BE2C (cell line): ENCODE measurements at regions not wholly inside any gene's neighbourhood (a gene's known extent, or its start where the extent isn't known, plus 50 kb on each side); places are given as distances from the start of the nearest gene placed in this dataset.

Experiments used
- DNase-seq: peaks from one replicate; pipeline ENCODE4 v3.0.0-alpha.2; 2020
- H3K27me3 ChIP-seq: fragments of 250-450 bp; sonication (Bioruptor Pico); 2 replicates; pipeline ENCODE4 v1.5.1; 2020; ENCODE audit warnings: mild to moderate bottlenecking
- H3K36me3 ChIP-seq: fragments of 250-450 bp; sonication (Bioruptor Pico); 2 replicates; pipeline ENCODE4 v1.5.1; 2020; ENCODE audit warnings: mild to moderate bottlenecking
- H3K4me1 ChIP-seq: fragments of 250-450 bp; sonication (Bioruptor Pico); 2 replicates; pipeline ENCODE4 v1.5.1; 2020
- H3K4me3 ChIP-seq: 2 replicates; pipeline ENCODE4 v1.5.1; 2011; ENCODE audit warnings: low read depth, low read length
- H3K9me3 ChIP-seq: fragments of 250-450 bp; sonication (Bioruptor Pico); 2 replicates; pipeline ENCODE4 v1.5.1; 2020
- TF ChIP-seq, protein P1 (sequence below): IDR thresholded peaks from 2 replicates; pipeline ENCODE4 v1.5.1; 2012; ENCODE audit warnings: mild to moderate bottlenecking, low read depth, low read length

DNA sequence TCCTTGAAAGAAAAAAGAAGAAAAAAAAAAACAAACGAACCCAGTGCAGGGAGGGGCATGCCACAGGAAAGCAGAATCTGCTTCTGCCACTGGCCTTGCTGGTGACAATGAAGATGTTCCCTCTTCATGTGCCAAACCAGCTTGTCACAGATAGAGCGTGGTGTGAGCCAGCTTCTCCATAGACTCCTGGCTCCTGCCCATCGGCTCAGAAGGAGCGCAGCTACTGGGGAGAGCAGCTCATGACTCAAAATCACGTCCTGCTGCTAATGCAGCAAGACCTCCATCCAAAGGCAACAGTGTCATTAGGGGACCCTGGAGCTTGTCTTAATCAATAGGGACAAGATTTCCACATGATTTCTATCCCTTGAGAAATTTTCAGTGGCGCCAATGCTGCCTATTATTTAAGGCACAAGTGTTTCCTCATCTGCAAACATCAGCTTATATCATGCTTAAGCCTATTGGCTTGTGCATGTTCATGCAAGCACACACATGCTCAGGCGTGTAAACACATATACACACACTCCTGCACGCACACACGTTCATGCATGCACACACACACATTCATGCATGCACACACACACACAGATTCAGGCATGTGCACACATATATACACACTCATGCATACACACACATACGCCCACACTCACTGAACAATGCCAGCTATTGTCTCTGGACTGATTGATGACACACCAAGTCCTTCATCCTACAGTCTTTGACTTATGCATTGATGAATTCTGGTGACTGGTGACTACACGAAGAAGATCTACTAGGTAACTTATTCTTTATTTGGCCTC is 682.0 kb upstream of the ID2 start:
- Histone ChIP-seq H3K9me3 (no peaks in the 10 kb centered on the region), H3K4me1 (peaks cover 11% of the 10 kb centered on the region), H3K4me3 (no peak overlapping the region), H3K36me3 (no peaks in the 10 kb centered on the region), H3K27me3 (no peaks in the 10 kb centered on the region)
- TF ChIP-seq, protein P1, sequence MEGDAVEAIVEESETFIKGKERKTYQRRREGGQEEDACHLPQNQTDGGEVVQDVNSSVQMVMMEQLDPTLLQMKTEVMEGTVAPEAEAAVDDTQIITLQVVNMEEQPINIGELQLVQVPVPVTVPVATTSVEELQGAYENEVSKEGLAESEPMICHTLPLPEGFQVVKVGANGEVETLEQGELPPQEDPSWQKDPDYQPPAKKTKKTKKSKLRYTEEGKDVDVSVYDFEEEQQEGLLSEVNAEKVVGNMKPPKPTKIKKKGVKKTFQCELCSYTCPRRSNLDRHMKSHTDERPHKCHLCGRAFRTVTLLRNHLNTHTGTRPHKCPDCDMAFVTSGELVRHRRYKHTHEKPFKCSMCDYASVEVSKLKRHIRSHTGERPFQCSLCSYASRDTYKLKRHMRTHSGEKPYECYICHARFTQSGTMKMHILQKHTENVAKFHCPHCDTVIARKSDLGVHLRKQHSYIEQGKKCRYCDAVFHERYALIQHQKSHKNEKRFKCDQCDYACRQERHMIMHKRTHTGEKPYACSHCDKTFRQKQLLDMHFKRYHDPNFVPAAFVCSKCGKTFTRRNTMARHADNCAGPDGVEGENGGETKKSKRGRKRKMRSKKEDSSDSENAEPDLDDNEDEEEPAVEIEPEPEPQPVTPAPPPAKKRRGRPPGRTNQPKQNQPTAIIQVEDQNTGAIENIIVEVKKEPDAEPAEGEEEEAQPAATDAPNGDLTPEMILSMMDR = no peak
- no peak for DNase-seq

DNA sequence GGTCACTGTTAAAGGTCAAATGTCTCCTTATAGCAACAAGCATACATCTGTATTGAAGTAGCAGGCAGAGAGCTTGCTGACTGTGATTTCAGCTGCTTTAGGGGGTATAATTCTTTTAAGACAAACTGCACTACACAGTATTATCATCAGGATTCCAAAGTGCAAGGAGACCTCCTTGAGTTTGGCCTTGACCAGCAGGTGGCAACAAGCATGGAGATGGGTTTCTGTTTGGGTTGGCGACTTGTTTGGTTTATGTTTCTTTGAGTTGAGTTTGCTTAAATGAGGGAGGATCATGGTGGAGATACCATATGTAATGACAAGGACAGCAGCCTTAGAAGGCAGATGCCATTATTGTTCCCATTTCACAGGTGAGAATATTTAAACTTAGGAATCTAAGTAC is 681.0 kb upstream of the ID2 start:
- no peaks in the 10 kb centered on the region for H3K27me3 ChIP-seq
- H3K4me3 ChIP-seq = no peak overlapping the region
- H3K4me1 ChIP-seq = peaks cover under 1% of the 10 kb centered on the region; the same call in 1 of the 2 replicates
- TF ChIP-seq, protein P1 = peak; percentile 43
- no peaks in the 10 kb centered on the region for H3K9me3 ChIP-seq
- no peak for DNase-seq
- H3K36me3 ChIP-seq = no peaks in the 10 kb centered on the region

DNA sequence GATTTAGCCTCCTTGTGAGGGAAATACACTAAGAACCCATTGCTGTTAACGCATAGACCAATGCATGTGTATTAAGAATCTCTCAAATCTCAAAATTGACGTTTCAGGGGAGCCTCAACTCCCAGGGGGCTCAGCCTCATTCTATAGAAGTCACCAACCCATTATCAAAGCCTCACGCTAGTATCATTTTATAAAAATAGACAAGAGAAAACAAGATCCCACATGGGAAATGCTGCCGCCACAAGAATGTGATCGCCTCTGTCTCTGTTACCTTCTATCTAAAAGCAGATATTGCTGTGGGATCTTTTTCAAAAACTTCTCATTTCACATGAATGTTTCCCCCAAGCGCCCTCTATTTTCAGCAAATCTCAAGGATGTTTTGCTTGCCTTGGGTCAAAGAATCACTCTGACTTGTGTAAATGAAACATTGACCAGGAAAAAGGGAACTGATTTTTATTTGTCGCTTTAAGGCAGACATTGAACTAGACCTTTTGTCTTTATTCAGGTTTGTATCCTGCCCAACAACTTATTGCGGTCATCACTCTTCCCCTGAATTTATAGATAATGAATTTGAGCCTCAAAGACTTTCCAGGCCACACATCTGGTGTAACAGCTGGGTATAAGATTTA is 679.0 kb upstream of the ID2 start:
- Histone ChIP-seq H3K4me1 (no peaks in the 10 kb centered on the region), H3K27me3 (no peaks in the 10 kb centered on the region), H3K9me3 (no peaks in the 10 kb centered on the region), H3K36me3 (no peaks in the 10 kb centered on the region), H3K4me3 (no peak overlapping the region)
- TF ChIP-seq, protein P1 = no peak
- DNase-seq = no peak

DNA sequence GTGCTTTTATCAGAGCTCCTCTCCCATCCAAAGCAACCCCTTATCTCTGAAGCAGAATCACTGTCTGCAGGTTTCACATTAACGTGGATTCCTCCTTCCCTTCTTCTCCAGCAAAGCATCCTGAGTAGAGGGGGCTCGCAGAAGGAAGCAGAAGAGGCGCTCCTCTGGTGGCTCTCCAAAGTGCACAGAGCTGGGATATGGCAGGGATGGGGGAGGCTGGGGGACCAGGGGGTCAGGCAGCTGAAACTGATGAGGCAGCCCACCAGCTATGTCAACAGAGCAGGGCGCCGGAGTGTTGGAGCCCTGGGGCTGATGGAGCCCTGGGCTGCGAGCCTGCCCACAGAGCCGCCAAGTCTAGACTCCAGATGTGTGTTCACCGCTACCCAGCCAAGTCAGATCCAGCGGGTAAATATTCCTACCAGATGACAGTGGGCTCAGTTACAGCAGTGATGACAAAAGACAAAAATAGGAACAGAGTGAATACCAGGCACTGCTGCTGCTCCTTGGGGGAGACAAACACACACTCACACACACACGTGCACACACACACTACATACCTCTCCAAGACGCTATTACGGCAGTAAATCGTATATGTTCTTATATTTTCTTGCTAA is 678.3 kb upstream of the ID2 start:
- Histone ChIP-seq H3K36me3 (no peaks in the 10 kb centered on the region), H3K4me3 (peak overlapping the region; percentile 11), H3K9me3 (no peaks in the 10 kb centered on the region), H3K27me3 (no peaks in the 10 kb centered on the region), H3K4me1 (no peaks in the 10 kb centered on the region)
- TF ChIP-seq, protein P1 = no peak
- peak; percentile 85 for DNase-seq

DNA sequence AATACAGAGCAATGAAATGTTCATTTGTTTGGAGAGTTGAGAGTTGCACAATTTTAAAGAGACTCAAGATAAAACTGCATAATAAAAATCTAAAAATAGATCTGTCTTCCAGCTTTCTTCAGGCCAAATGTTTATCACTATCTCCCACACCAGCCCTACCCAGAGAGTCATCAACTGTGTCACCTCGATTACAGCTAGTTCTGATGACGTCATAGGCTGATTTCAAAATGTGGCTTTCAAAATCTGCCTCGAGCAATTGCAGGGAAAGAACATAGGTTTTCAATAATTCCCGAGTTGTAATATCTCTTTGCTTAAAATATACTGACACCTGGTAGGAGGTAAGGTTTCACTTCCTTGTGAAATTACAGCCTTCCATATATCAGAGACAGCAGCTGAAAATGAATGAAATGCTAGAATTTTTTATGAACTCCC is 677.6 kb upstream of the ID2 start:
- no peak for DNase-seq
- TF ChIP-seq, protein P1 = no peak
- no peaks in the 10 kb centered on the region for H3K9me3 ChIP-seq
- H3K36me3 ChIP-seq = no peaks in the 10 kb centered on the region
- H3K4me3 ChIP-seq = peak overlapping the region; percentile 11
- H3K27me3 ChIP-seq = no peaks in the 10 kb centered on the region
- H3K4me1 ChIP-seq = 0 out of 2 replicates have a peak, but pooled peaks cover 4% of the 10 kb centered on the region

DNA sequence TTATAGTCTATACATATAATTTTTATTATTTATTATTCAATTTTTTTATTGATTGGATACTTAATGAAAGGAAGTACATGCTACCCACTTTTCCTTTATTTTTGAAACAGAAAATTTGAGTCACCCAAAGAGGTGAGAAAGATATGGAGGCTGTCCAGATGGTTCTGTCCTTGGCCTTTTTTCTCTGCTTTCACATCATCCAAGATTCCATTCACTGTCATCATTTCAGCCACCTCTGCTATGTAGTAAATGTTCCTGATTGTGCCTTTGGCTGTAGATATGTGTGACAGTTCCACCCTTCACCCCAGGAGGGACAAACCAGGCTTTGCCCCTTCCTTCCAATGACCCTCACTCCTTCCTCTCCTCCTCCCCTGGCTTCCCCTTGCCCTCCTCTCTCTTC is 675.7 kb upstream of the ID2 start:
- 0 out of 2 replicates have a peak, but pooled peaks cover 4% of the 10 kb centered on the region for H3K4me1 ChIP-seq
- H3K36me3 ChIP-seq = no peaks in the 10 kb centered on the region
- H3K27me3 ChIP-seq = no peaks in the 10 kb centered on the region
- H3K9me3 ChIP-seq = no peaks in the 10 kb centered on the region
- DNase-seq = no peak
- H3K4me3 ChIP-seq = no peak overlapping the region
- TF ChIP-seq, protein P1 = no peak
